CMK (cell line): ENCODE measurements at regions not wholly inside any gene's neighbourhood (a gene's known extent, or its start where the extent isn't known, plus 50 kb on each side); places are given as distances from the start of the nearest gene placed in this dataset.
A peak's percentile ranks its signal among the peaks of the same experiment; 100 is the strongest.
"Not testable (repeated sequence)": the region's sequence is repeated elsewhere in the genome, so short reads cannot be mapped to it uniquely, and the experiment has no call there.

ENCODE experiments used
- DNase-seq: peaks from one replicate; pipeline ENCODE4 v3.0.0-alpha.2; 2010; ENCODE audit warnings: low read depth

DNA sequence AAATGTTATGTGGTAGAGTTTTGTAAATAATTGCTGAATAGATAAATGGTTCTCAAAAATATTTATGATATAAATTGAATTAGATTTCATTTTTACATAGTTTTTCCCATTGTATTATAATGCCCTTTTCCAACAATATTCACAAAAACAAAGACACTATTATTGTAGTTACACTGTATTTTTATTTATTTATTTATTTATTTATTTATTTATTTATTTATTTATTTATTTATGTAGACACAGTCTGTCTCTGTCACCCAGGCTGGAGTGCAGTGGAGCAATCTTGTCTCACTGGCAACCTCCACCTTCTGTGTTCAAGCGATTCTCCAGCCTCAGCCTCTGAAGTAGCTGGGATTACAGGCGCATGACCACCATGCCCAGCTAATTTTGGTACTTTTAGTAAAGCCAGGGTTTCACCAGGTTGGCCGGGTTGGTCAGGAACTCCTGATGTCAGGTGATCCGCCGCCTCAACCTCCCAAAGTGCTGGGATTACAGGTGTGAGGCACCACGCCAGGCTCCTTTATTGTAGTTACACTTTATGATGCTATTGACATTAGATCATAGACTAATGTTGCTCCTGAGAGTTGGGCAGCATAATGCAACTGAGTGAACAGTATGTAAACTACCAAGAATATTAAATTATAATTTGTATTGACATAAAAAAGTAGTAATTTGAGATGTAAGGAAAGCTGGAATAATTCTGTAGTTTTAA, 1430.0 kb upstream of the PRMT6 start:
- no peak for DNase-seq

DNA sequence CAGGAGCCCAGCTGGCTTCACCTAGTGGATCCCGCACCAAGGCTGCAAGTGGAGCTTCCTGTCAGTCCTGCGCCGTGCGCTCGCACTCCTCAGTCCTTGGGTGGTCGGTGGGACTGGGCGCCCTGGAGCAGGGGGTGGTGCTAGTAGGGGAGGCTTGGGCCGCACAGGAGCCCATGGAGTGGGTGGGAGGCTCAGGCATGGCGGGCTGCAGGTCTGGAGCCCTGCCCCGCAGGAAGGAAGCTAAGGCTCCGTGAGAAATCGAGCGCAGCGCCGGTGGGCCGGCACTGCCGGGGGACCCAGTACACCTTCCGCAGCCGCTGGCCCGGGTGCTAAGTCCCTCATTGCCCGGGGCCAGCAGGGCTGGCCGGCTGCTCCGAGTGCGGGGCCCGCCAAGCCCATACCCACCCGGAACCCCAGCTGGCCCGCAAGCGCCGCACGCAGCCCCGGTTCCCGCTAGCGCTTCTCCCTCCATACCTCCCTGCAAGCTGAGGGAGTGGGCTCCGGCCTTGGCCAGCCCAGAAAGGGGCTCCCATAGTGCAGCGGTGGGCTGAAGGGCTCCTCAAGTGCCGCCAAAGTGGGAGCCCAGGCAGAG, 1425.2 kb upstream of the PRMT6 start:
- DNase-seq = not testable (repeated sequence)

- DNase-seq = no peak
Measured at GRCh38 chr1:105632342-105633196, 1423.9 kb upstream of the PRMT6 start.

DNA sequence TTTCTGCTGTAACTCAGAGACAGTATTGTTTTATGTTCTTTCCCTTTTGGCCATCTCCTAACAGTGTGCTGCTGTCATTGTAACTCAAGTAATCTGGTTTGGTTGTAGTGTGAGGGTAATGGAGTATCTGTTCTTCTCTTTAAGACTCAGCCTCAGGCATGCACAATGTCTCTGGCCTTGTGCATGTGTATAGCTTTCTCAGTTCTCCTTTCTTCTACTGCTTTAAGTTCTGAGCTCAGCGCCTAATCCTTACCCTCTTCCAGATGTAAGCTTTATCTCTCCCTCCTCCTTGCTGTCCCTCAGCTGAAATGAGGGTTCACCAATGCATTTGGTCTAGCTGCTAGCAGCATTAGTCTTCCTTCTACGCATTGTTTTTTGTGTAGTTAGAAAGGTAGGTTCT, 1420.4 kb upstream of the PRMT6 start:
- DNase-seq = no peak

GRCh38 chr1:105641407-105641806, 1415.1 kb upstream of the PRMT6 start:
- DNase-seq = no peak

- DNase-seq = no peak
Measured at GRCh38 chr1:105652109-105652508, 1404.4 kb upstream of the PRMT6 start.

GRCh38 chr1:105655032-105655431, 1401.4 kb upstream of the PRMT6 start:
- DNase-seq = no peak

GRCh38 chr1:105664495-105664894, 1392.0 kb upstream of the PRMT6 start:
- no peak for DNase-seq

DNA sequence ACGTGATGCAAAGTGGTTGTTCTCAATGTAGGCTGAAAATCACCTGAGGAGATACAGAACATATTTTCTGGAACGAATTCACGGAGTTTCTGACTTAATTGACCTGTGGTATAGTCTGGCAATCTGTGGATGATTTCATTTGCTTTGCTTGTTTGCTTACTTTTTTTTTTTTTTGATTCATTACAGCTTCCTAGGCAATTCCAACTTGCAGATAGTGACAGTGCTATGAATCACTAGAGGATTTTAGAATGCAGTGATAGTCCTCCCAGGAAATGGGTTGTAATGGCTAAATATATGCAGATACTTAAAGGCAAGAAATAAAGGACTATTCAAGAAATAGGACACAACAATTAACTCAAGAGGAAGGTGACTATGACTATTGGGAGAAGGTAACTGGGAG, 1378.1 kb upstream of the PRMT6 start:
- no peak for DNase-seq

- DNase-seq = no peak
Measured at GRCh38 chr1:105684714-105685113, 1371.8 kb upstream of the PRMT6 start.

GRCh38 chr1:105686026-105686425, 1370.4 kb upstream of the PRMT6 start:
- DNase-seq = no peak

DNA sequence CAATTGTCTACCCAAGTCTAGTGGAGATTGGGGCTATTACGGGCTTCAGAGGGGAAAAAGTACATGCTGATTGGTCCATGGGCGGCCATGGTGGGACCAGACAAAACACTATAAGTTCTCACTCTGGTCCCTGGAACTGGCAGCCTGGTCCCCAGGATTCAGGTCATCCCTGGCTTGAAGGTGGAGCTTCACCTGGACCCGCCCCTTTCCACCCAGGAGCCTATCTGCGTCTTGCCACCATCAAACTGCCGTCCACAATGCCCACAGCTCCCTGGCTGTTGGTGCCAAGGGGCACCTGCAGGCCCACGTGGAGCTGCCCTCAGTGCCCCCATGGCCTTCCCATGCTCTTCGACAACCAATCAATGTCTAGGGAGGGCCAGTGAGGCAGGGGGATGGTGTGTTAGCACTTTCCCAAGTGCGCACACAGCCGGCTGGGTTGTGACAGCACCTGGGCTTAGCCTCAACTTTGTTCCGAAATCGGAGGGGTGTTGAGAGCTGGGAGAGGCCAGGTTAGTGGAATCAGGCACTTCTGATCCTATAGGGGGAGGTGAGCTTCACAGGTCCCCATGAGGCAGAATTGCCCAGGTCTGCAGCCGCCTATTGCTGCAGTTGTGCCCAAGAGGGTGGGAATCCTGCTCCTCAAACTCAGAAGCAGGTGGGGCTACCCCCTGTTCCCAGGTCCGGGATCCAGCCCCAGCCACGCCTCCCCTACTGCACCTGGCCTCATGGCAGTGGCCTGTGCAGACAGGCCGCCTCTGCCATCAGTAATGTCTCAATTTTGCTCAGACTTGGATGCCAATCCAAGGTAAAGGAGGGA, 1369.4 kb upstream of the PRMT6 start:
- no peak for DNase-seq

DNA sequence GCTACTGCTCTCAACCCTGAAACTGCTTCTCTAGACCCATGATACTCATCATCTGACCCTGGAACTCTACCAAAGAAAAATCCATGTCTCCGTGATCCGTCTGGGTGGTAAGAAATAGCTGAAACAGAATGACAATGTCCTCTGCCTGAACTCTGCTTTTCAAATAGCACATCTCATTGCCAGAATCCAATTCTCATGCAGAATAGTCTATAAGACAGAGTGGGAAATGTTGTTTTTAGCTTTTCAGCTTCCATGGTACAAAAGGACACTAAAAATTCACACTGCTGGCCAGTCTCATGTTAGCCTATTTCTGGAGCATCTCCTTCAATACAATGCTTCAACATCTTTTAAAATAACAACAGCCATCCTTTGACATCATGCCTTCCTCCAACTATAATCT, 1355.8 kb upstream of the PRMT6 start:
- no peak for DNase-seq

- DNase-seq = no peak
Measured at GRCh38 chr1:105724286-105724685, 1332.2 kb upstream of the PRMT6 start.

DNA sequence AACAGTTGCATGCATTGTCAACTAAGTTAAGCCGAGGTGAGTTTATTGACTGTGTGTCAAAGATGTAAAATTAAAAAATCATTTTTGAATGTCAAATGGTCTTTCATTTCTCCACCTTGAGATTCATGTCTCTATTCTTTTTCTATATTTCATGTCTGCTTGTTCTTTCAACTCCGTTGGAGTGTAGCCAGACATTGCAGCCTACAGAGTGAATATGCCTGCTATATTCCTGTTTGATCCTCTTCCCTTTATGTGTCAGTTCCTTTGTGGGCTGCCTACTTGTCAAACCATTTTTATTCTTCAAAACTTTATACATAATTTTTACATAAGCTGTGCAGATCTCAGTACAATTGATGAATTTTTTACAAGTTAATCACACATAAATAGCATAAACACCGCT, 1325.8 kb upstream of the PRMT6 start:
- DNase-seq = no peak

DNA sequence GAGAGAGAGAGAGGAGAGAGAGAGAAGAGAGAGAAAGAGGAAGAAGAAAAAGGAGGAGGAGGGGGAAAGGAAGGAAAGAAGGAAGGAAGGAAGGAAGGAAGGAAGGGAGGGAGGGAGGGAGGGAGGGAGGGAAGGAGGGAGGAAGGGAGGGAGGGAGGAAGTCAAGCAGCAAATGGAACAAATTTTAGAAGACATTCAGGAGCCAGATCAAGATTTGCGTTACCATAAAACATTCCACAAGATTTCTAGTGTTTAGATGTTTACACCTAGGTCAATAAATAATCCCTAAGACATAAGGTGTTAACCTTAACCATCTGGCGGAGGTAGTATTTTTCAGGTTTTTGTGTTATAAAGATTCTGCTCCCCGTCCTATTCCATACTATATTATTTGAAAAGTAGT, 1320.1 kb upstream of the PRMT6 start:
- no peak for DNase-seq

- no peak for DNase-seq
Measured at GRCh38 chr1:105779727-105780126, 1276.7 kb upstream of the PRMT6 start.

- DNase-seq = no peak
Measured at GRCh38 chr1:105785021-105785420, 1271.5 kb upstream of the PRMT6 start.

- no peak for DNase-seq
Measured at GRCh38 chr1:105793536-105794146, 1262.8 kb upstream of the PRMT6 start.

DNA sequence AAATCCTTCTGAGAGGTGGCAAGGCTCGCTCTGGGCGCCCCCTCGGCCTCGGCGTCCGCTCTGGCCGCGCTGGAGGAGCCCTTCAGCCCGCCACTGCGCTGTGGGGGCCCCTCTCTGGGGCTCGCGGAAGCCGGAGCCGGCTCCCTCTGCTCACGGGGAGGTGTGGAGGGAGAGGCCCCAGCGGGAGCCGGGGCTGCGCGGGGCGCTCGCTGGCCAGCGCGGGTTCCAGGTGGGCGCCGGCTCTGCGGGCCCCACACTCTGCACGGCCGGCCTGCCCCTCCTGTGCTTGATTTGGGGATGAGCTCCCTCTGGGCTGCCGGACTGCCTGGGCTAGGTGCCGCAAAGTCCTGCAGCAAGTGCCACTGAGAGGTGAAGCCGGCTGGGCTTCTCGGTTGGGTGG, 1260.7 kb upstream of the PRMT6 start:
- no peak for DNase-seq

DNA sequence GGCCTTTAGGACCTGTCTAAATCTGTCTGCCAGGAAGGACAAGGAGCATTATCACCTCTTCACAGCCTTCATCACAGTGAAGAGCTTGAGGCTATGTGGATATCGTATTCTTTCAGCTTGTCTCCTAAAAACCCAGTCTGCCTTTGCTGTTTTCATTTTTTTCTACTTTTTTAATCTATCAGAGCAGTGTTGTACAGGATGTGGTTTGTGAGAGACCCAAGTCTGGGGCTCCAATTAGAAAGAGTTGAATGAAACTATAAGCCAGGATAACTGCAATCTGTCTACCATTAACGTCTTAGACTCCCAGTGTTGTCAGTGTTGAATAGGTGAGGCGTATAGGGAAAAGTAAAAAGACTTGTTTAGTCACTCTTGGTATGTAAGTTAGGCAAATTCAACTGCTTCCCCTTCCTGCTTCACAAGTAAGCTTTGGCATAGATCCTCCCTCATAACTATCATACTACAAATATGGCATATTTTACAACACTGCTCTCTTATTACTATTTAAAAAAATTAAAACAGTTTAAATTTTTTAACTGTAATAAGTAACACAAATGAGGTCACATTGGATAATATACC, 1225.8 kb upstream of the PRMT6 start:
- DNase-seq = peak; percentile 22
